Endodermal cell (in vitro differentiated cells): ENCODE measurements at regions not wholly inside any gene's neighbourhood (a gene's known extent, or its start where the extent isn't known, plus 50 kb on each side); places are given as distances from the start of the nearest gene placed in this dataset.

Source experiments
- DNase-seq: peaks from one replicate; pipeline ENCODE4 v3.0.0-alpha.2; 2017
- H3K27ac ChIP-seq: 2 replicates; pipeline ENCODE4 v1.5.1; 2013; ENCODE audit warnings: mild to moderate bottlenecking, low read depth, low read length, moderate library complexity
- H3K27me3 ChIP-seq: 2 replicates; pipeline ENCODE4 v1.6.1; 2013; ENCODE audit warnings: mild to moderate bottlenecking, low read length, moderate library complexity; ENCODE audit not compliant: insufficient read depth, control insufficient read depth, poor library complexity, severe bottlenecking
- H3K36me3 ChIP-seq: 2 replicates; pipeline ENCODE4 v1.7.0; 2013; ENCODE audit warnings: mild to moderate bottlenecking, low read length, moderate library complexity; ENCODE audit not compliant: control insufficient read depth, insufficient read depth
- H3K4me1 ChIP-seq: one replicate; pipeline ENCODE4 v1.7.0; 2013; ENCODE audit warnings: low read length; ENCODE audit not compliant: control insufficient read depth, insufficient read depth
- H3K4me3 ChIP-seq: 2 replicates; pipeline ENCODE4 v1.5.1; 2013; ENCODE audit warnings: mild to moderate bottlenecking, low read length, moderate library complexity
- H3K9ac ChIP-seq: 2 replicates; pipeline ENCODE4 v1.6.1; 2013; ENCODE audit warnings: mild to moderate bottlenecking, low read length, moderate library complexity; ENCODE audit not compliant: poor library complexity, severe bottlenecking; ENCODE audit errors: extremely low read depth
- H3K9me3 ChIP-seq: 2 replicates; pipeline ENCODE4 v1.6.1; 2013; ENCODE audit warnings: mild to moderate bottlenecking, low read length, moderate library complexity; ENCODE audit not compliant: control insufficient read depth
- H3K27ac Mint-ChIP-seq: 2 replicates; pipeline ENCODE4 v1.8.0; 2020; ENCODE audit warnings: mixed read lengths
- H3K27me3 Mint-ChIP-seq: 2 replicates; pipeline ENCODE4 v1.8.0; 2021; ENCODE audit warnings: mild to moderate bottlenecking, mixed read lengths; ENCODE audit not compliant: insufficient read depth
- H3K36me3 Mint-ChIP-seq: 2 replicates; pipeline ENCODE4 v1.8.0; 2020; ENCODE audit warnings: low read depth, mixed read lengths
- H3K4me1 Mint-ChIP-seq: 2 replicates; pipeline ENCODE4 v1.8.0; 2020; ENCODE audit warnings: mixed read lengths
- H3K4me3 Mint-ChIP-seq: 2 replicates; pipeline ENCODE4 v1.8.0; 2020; ENCODE audit warnings: mild to moderate bottlenecking, moderate library complexity, mixed read lengths
- H3K9me3 Mint-ChIP-seq: 2 replicates; pipeline ENCODE4 v1.8.0; 2020; ENCODE audit warnings: mild to moderate bottlenecking, mixed read lengths
- CTCF ChIP-seq: fragments of 200-600 bp; sonication (generic); conservative IDR thresholded peaks from 2 replicates; pipeline ENCODE4 v1.5.0; 2021; ENCODE audit warnings: antibody characterized with exemption, mild to moderate bottlenecking
- WGBS, 2 experiments: methylation state at CpG; one replicate each; pipeline versions ENCODE4 v1.1.5 to v1.1.7; 2013; ENCODE audit warnings: missing lambda C conversion rate in 2 of 2, mixed read lengths in 1 of 2; ENCODE audit not compliant: insufficient coverage in 1 of 2, insufficient read length in 1 of 2; 5-methylcytosine and 5-hydroxymethylcytosine counted together

- peaks cover 9% of the 10 kb centered on the region for H3K9me3 Mint-ChIP-seq
- peaks cover 15% of the 10 kb centered on the region for H3K9me3 ChIP-seq
- no peaks in the 10 kb centered on the region for H3K27me3 Mint-ChIP-seq
- H3K36me3 Mint-ChIP-seq = no peaks in the 10 kb centered on the region
- H3K4me3 ChIP-seq = no peak overlapping the region
- H3K36me3 ChIP-seq = no peaks in the 10 kb centered on the region
- TF ChIP-seq CTCF = peak; percentile 74
- DNase-seq = no peak
- peaks cover 11% of the 10 kb centered on the region for H3K4me1 Mint-ChIP-seq
- H3K27ac ChIP-seq = no peak overlapping the region
- H3K27me3 ChIP-seq = no peaks in the 10 kb centered on the region
- no peak overlapping the region for H3K4me3 Mint-ChIP-seq
- WGBS, 2 experiments = 92 to 93% methylated on average over 7 to 11 of the region's 11 CpGs
- no peaks in the 10 kb centered on the region for H3K4me1 ChIP-seq
- no peak overlapping the region for H3K9ac ChIP-seq
- no peak overlapping the region for H3K27ac Mint-ChIP-seq
These were observed 1000.7 kb upstream of the LRRN3 start for GRCh38 chr7:110090110-110090820.

DNA sequence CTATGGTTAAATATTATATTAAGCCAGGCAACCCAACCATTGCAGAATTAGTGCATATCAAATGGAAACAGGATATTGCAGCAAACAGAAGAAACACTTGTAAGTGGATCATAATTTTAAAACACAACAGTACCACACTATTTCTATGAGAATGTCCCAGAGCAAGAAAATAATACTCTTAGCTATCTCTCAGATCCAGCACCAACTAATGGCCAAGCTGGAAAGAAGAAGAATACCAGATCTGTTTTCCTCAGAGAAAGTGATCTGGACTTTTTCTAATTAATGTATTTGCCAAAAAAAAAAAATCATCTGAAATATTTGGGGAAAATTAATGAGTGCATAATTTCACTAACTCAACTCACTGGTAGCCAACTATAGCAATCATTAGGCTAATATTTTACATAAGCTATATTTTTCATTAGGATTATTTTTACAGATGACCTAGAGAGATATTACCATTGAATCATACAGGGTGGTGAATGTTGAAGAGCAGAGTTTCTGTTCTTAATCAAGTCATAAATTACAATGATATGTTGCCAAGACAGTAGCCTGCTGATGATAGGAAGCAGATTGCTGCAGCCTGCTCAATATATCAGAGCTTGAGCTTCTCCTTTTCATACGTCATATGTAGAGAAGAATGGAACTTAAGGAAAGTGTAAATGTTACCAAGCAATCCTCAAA is 995.4 kb upstream of the LRRN3 start:
- Histone ChIP-seq H3K9me3 (peaks cover 20% of the 10 kb centered on the region), H3K36me3 (no peaks in the 10 kb centered on the region), H3K9ac (no peak overlapping the region), H3K27me3 (no peaks in the 10 kb centered on the region), H3K4me1 (no peaks in the 10 kb centered on the region), H3K27ac (no peak overlapping the region), H3K4me3 (no peak overlapping the region)
- H3K27ac Mint-ChIP-seq = no peak overlapping the region
- peaks cover 11% of the 10 kb centered on the region for H3K4me1 Mint-ChIP-seq
- no peak for TF ChIP-seq CTCF
- H3K36me3 Mint-ChIP-seq = peaks cover 1% of the 10 kb centered on the region
- no peaks in the 10 kb centered on the region for H3K27me3 Mint-ChIP-seq
- no peak overlapping the region for H3K4me3 Mint-ChIP-seq
- 100% methylated on average over 1 of the region's 1 CpG for WGBS, 2 experiments
- no peak for DNase-seq
- H3K9me3 Mint-ChIP-seq = peaks cover 18% of the 10 kb centered on the region

- Histone ChIP-seq H3K27me3 (no peaks in the 10 kb centered on the region), H3K27ac (no peak overlapping the region), H3K9ac (no peak overlapping the region), H3K9me3 (peaks cover 3% of the 10 kb centered on the region), H3K4me3 (no peak overlapping the region), H3K36me3 (no peaks in the 10 kb centered on the region), H3K4me1 (no peaks in the 10 kb centered on the region)
- no peaks in the 10 kb centered on the region for H3K4me1 Mint-ChIP-seq
- H3K9me3 Mint-ChIP-seq = peaks cover 14% of the 10 kb centered on the region
- 90% methylated on average over 2 to 5 of the region's 5 CpGs for WGBS, 2 experiments
- no peak overlapping the region for H3K4me3 Mint-ChIP-seq
- no peak for TF ChIP-seq CTCF
- H3K36me3 Mint-ChIP-seq = peaks cover 5% of the 10 kb centered on the region
- no peak overlapping the region for H3K27ac Mint-ChIP-seq
- H3K27me3 Mint-ChIP-seq = no peaks in the 10 kb centered on the region
- DNase-seq = no peak
These were observed 986.7 kb upstream of the LRRN3 start for GRCh38 chr7:110104243-110104642.
